IMR-90 (cell line): ENCODE measurements at regions not wholly inside any gene's neighbourhood (a gene's known extent, or its start where the extent isn't known, plus 50 kb on each side); places are given as distances from the start of the nearest gene placed in this dataset.

Experiments
- ATAC-seq: fragments of 200-7000 bp; cut with Tn5 transposase; 2 replicates; pipeline ENCODE4 v1.9.1; 2020; ENCODE audit warnings: low read depth, mild to moderate bottlenecking, moderate library complexity
- BruUV-seq: library from RNA; stranded (reverse); fragments of 400-500 nt; replicated peaks from 2 replicates; lab custom pipeline; 2021; lab: Mats Ljungman, UMichigan
- CTCF ChIA-PET: fragments of 300-600 bp; formaldehyde crosslinking; extraction: SDS; loops from one replicate; lab custom pipeline; 2021; ENCODE audit warnings: antibody characterized with exemption; lab: Yijun Ruan, JAX
- POLR2A ChIA-PET: fragments of 300-600 bp; sonication (Branson Sonifier 250); formaldehyde crosslinking; loops from one replicate; lab custom pipeline; 2022; ENCODE audit warnings: antibody characterized with exemption; ENCODE audit not compliant: unreplicated experiment; lab: Charles Lee
- DNase-seq: peaks from one replicate; pipeline ENCODE4 v3.0.0; 2013
- H2AFZ ChIP-seq: replicated peaks from 2 replicates; pipeline ENCODE3; 2013; ENCODE audit warnings: low read length, mild to moderate bottlenecking; ENCODE audit not compliant: poor library complexity
- H2AK5ac ChIP-seq: 2 replicates; pipeline ENCODE4 v1.6.1; 2013; ENCODE audit warnings: low read depth, low read length, inconsistent platforms
- H2AK9ac ChIP-seq: replicated peaks from 2 replicates; pipeline ENCODE3; 2013; ENCODE audit warnings: mild to moderate bottlenecking, low read depth, low read length, moderate library complexity; ENCODE audit not compliant: poor library complexity
- H2BK120ac ChIP-seq: 2 replicates; pipeline ENCODE4 v1.6.1; 2013; ENCODE audit warnings: low read depth, low read length, inconsistent platforms
- H2BK15ac ChIP-seq: 3 replicates; pipeline ENCODE4 v1.6.1; 2013; ENCODE audit warnings: low read depth, low read length, inconsistent platforms
- H2BK20ac ChIP-seq: 2 replicates; pipeline ENCODE4 v1.6.1; 2013; ENCODE audit warnings: low read depth, mild to moderate bottlenecking, inconsistent platforms, low read length, moderate library complexity
- H2BK5ac ChIP-seq: 2 replicates; pipeline ENCODE4 v1.6.1; 2013; ENCODE audit warnings: mild to moderate bottlenecking, low read depth, low read length, inconsistent platforms; ENCODE audit not compliant: poor library complexity, severe bottlenecking
- H3K14ac ChIP-seq: replicated peaks from 2 replicates; pipeline ENCODE4 v1.6.1; 2013; ENCODE audit warnings: low read depth, low read length, inconsistent platforms
- H3K18ac ChIP-seq: 2 replicates; pipeline ENCODE4 v1.6.1; 2013; ENCODE audit warnings: low read depth, low read length, control low read depth
- H3K23ac ChIP-seq: 2 replicates; pipeline ENCODE4 v1.6.1; 2013; ENCODE audit warnings: low read depth, low read length, inconsistent platforms
- H3K27ac ChIP-seq: 2 replicates; pipeline ENCODE4 v1.5.1; 2013; ENCODE audit warnings: mild to moderate bottlenecking, control low read depth, low read length; ENCODE audit not compliant: insufficient read depth
- H3K27me3 ChIP-seq: 2 replicates; pipeline ENCODE4 v1.6.1; 2013; ENCODE audit warnings: low read length; ENCODE audit not compliant: control insufficient read depth, insufficient read depth
- H3K36me3 ChIP-seq: 2 replicates; pipeline ENCODE4 v1.6.1; 2013; ENCODE audit warnings: low read length, mixed read lengths; ENCODE audit not compliant: control insufficient read depth, insufficient read depth
- H3K4ac ChIP-seq: 2 replicates; pipeline ENCODE4 v1.6.1; 2013; ENCODE audit warnings: low read depth, low read length, inconsistent platforms
- H3K4me1 ChIP-seq: 2 replicates; pipeline ENCODE4 v1.6.1; 2013; ENCODE audit warnings: low read length, mixed read lengths; ENCODE audit not compliant: control insufficient read depth, insufficient read depth
- H3K4me2 ChIP-seq: 2 replicates; pipeline ENCODE4 v1.6.1; 2013; ENCODE audit warnings: low read depth, mild to moderate bottlenecking, control low read depth, low read length, moderate library complexity
- H3K4me3 ChIP-seq: 2 replicates; pipeline ENCODE4 v1.5.1; 2013; ENCODE audit warnings: low read depth, mild to moderate bottlenecking, control low read depth, low read length, moderate library complexity; ENCODE audit not compliant: insufficient read depth
- H3K56ac ChIP-seq: 2 replicates; pipeline ENCODE4 v1.6.1; 2013; ENCODE audit warnings: low read length, inconsistent platforms; ENCODE audit not compliant: insufficient read depth; ENCODE audit errors: extremely low read depth
- H3K79me1 ChIP-seq, 2 experiments: 2 replicates each; pipeline ENCODE4 v1.6.1; 2013; ENCODE audit warnings: low read length in 2 of 2, inconsistent platforms in 1 of 2, low read depth in 1 of 2
- H3K9ac ChIP-seq: 2 replicates; pipeline ENCODE4 v1.6.1; 2013; ENCODE audit warnings: low read depth, low read length, control low read depth
- H3K9me1 ChIP-seq: 2 replicates; pipeline ENCODE4 v1.6.1; 2013; ENCODE audit warnings: low read length, inconsistent platforms; ENCODE audit not compliant: insufficient read depth
- H3K9me3 ChIP-seq: 2 replicates; pipeline ENCODE4 v1.6.1; 2013; ENCODE audit warnings: low read length; ENCODE audit not compliant: control insufficient read depth, insufficient read depth
- H4K20me1 ChIP-seq: 2 replicates; pipeline ENCODE4 v1.6.1; 2013; ENCODE audit warnings: low read length, inconsistent platforms; ENCODE audit not compliant: insufficient read depth
- H4K5ac ChIP-seq: 2 replicates; pipeline ENCODE4 v1.6.1; 2013; ENCODE audit warnings: mild to moderate bottlenecking, low read depth, low read length, control low read depth
- H4K8ac ChIP-seq, 2 experiments: 2 replicates each; pipeline ENCODE4 v1.6.1; 2013; ENCODE audit warnings: low read depth in 2 of 2, low read length in 2 of 2, control low read depth in 1 of 2, inconsistent platforms in 1 of 2
- H4K91ac ChIP-seq: 2 replicates; pipeline ENCODE4 v1.6.1; 2013; ENCODE audit warnings: low read depth, low read length, inconsistent platforms; ENCODE audit not compliant: insufficient read depth
- BHLHE40 ChIP-seq: fragments of 150-350 bp; IDR thresholded peaks from 2 replicates; pipeline ENCODE4 v1.6.1; 2016; ENCODE audit warnings: mild to moderate bottlenecking, low read depth, low read length
- CEBPB ChIP-seq: IDR thresholded peaks from 2 replicates; pipeline ENCODE4 v1.6.1; 2012; ENCODE audit warnings: low read depth, low read length, improper control_type of control experiment
- MAFK ChIP-seq: IDR thresholded peaks from 2 replicates; pipeline ENCODE4 v1.6.1; 2012; ENCODE audit warnings: low read depth, low read length, improper control_type of control experiment
- NFE2L2 ChIP-seq: fragments of 150-350 bp; IDR thresholded peaks from 2 replicates; pipeline ENCODE4 v1.6.1; 2016; ENCODE audit warnings: low read depth, mild to moderate bottlenecking, low read length
- RAD21 ChIP-seq: IDR thresholded peaks from 2 replicates; pipeline ENCODE4 v1.6.1; 2012; ENCODE audit warnings: low read length, improper control_type of control experiment
- WGBS, 2 experiments: methylation state at CpG; one replicate each; pipeline versions ENCODE4 v1.1.5 to v1.1.7; 2013; ENCODE audit warnings: missing lambda C conversion rate in 2 of 2; ENCODE audit not compliant: insufficient read length in 1 of 2; ENCODE audit errors: extremely low coverage in 2 of 2; 5-methylcytosine and 5-hydroxymethylcytosine counted together
- dilution Hi-C: fragments of 300-500 bp; cut with HindIII; formaldehyde crosslinking; loops from one replicate; pipeline ENCODE4 v1.14.3; 2018; ENCODE audit warnings: low sequenced_read_pairs; ENCODE audit not compliant: unreplicated experiment
- in situ Hi-C: fragments of 300-500 bp; cut with MboI; formaldehyde crosslinking; loops from 3 replicates; pipeline ENCODE4 v1.14.3; 2019; ENCODE audit warnings: low sequenced_read_pairs, inconsistent platforms, mixed read lengths
- intact Hi-C: fragments of 100-400 bp; cut with micrococcal nuclease; formaldehyde crosslinking; loops from 2 replicates; pipeline ENCODE4 v1.10.0; 2022

DNA sequence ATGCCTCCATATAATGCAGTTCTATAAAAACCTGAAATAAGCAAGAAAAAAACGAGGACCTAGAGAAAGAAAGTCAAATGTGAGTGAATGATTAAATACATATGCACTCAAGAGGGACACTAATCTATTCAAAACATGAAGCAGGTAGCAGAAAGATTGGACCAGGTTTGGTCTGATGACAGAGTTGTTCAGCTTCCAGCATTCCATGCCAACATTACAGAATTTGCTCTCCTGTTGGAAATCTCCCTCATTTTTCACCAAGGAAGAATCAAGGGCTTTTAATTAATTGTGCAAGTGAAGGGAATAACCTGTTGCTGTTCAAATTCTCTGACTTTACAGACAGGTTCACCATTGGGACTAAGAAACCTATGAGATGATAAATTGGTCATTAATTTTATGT is 379.0 kb upstream of the RASGEF1B start:
- TF ChIP-seq MAFK: no peak
- TF ChIP-seq RAD21: no peak
- TF ChIP-seq BHLHE40: no peak
- no peak for TF ChIP-seq CEBPB
- no peak for TF ChIP-seq NFE2L2
- no peak overlapping the region for H2BK120ac ChIP-seq
- no peaks in the 10 kb centered on the region for H3K36me3 ChIP-seq
- no peak overlapping the region for H3K14ac ChIP-seq
- dilution Hi-C loops: no loop called here
- H2AK5ac ChIP-seq: no peak overlapping the region
- no peaks in the 10 kb centered on the region for H3K79me1 ChIP-seq
- H3K4ac ChIP-seq: no peak overlapping the region
- H2AK9ac ChIP-seq: no peak overlapping the region
- ATAC-seq (no peak), DNase-seq (no peak)
- no peak overlapping the region for H2BK15ac ChIP-seq
- in situ Hi-C loops: no loop called here
- intact Hi-C loops: no loop called here
- no peak overlapping the region for H3K23ac ChIP-seq
- no peak overlapping the region for H3K4me2 ChIP-seq
- ChIA-PET CTCF (interaction anchor here (0.8 kb wide), 1 partner anchor 383 kb away, joined by 3 read pairs; no protein-coding TSS in a partner anchor), POLR2A (no interaction called here)
- no peak overlapping the region for H3K4me3 ChIP-seq
- H4K8ac ChIP-seq: no peak overlapping the region
- H4K5ac ChIP-seq: no peak overlapping the region
- no peaks in the 10 kb centered on the region for H3K4me1 ChIP-seq
- H3K56ac ChIP-seq: no peak overlapping the region
- H3K18ac ChIP-seq: no peak overlapping the region
- H4K91ac ChIP-seq: no peak overlapping the region
- H3K9me1 ChIP-seq: no peaks in the 10 kb centered on the region
- H3K27me3 ChIP-seq: no peaks in the 10 kb centered on the region
- H2BK20ac ChIP-seq: no peak overlapping the region
- no peak overlapping the region for H3K9ac ChIP-seq
- H2BK5ac ChIP-seq: no peak overlapping the region
- WGBS, 2 experiments: no CpG with 5 or more reads among the region's 1 CpG
- no peaks in the 10 kb centered on the region for H4K20me1 ChIP-seq
- no TSS peak for BruUV-seq
- no peaks in the 10 kb centered on the region for H3K9me3 ChIP-seq
- no peak overlapping the region for H2AFZ ChIP-seq
- H3K27ac ChIP-seq: no peak overlapping the region
